ENCODE measurements at regions not wholly inside any gene's neighbourhood (a gene's known extent, or its start where the extent isn't known, plus 50 kb on each side); places are given as distances from the start of the nearest gene placed in this dataset.

- DNase-seq (no peak), FAIRE-seq (no peak), ATAC-seq (no peak)
- no peak overlapping the region for H3K4me3 ChIP-seq
- no peaks in the 10 kb centered on the region for H3K36me3 ChIP-seq
- H3K4me1 ChIP-seq, result no peaks in the 10 kb centered on the region
- WGBS, 2 donors, result 59 to 73% methylated on average over 3 of the region's 3 CpGs
- H3K27ac ChIP-seq, result no peak overlapping the region
- no peaks in the 10 kb centered on the region for H3K27me3 ChIP-seq
- TF ChIP-seq CTCF (IDR thresholded peaks at IDR 0.05), result no peak
- intact Hi-C loops (cut with DNase I), result no loop called here
- no peaks in the 10 kb centered on the region for H3K9me3 ChIP-seq
These were observed 141.4 kb upstream of the PIEZO2 start for GRCh38 chr18:11290786-11291185.

DNA sequence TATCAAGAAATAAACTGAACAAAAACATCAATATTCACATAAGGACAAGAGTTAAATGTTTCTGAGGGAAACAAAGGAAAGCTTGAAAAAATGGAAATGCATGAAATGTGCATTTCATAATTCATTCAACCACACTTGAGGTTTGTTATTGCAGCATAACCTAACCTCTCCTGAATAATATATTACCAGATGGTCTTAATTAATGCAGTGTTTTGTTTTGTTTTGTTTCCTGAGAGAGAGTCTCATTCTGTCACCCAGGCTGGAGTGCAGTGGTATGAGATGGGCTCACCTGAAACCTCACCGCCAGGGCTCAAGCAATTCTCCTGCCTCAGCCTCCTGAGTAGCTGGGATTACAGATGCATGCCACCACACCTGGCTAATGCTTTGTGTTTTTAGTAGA lies 139.9 kb upstream of the PIEZO2 start:
- no peak for DNase-seq
- Histone ChIP-seq H3K36me3 (no peaks in the 10 kb centered on the region), H3K27ac (no peak overlapping the region), H3K27me3 (no peaks in the 10 kb centered on the region), H3K9me3 (no peaks in the 10 kb centered on the region), H3K4me3 (no peak overlapping the region), H3K4me1 (no peaks in the 10 kb centered on the region)
- ATAC-seq, result no peak
- FAIRE-seq, result no peak
- WGBS, 2 donors, result 95 to 96% methylated on average over 1 of the region's 1 CpG
- intact Hi-C loops (cut with DNase I), result no loop called here
- no peak for TF ChIP-seq CTCF (IDR thresholded peaks at IDR 0.05)

- H3K4me1 ChIP-seq, result no peaks in the 10 kb centered on the region
- H3K4me3 ChIP-seq, result no peak overlapping the region
- DNase-seq (no peak), ATAC-seq (no peak), FAIRE-seq (no peak)
- H3K27ac ChIP-seq, result no peak overlapping the region
- WGBS, 2 donors, result 69 to 73% methylated on average over 1 of the region's 1 CpG
- no peaks in the 10 kb centered on the region for H3K36me3 ChIP-seq
- no peak for TF ChIP-seq CTCF (IDR thresholded peaks at IDR 0.05)
- no peaks in the 10 kb centered on the region for H3K9me3 ChIP-seq
- H3K27me3 ChIP-seq, result no peaks in the 10 kb centered on the region
- intact Hi-C loops (cut with DNase I), result no loop called here
These were observed 139.0 kb upstream of the PIEZO2 start for GRCh38 chr18:11288401-11288800.

DNA sequence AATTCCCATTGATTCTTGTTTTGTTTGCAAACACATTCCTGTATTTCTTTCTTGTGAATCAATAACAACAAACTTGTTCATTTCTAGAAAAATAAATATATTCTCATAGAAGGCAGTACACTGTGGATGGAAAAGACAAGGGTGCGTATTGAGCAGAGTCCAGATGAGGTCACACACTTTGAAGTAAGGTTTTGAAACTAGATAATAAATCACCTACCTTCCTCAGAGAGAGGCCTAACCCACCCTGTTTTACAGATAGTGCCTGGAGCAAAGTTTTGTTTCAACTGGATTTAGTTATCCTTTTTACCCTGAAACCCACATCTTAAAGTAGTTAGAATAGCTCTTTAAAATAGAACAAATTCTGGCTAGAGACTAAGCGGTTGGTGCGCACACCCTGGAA lies 137.1 kb upstream of the PIEZO2 start:
- no peak for ATAC-seq
- intact Hi-C loops (cut with DNase I), result no loop called here
- Histone ChIP-seq H3K36me3 (no peaks in the 10 kb centered on the region), H3K27me3 (no peaks in the 10 kb centered on the region), H3K4me1 (no peaks in the 10 kb centered on the region), H3K4me3 (no peak overlapping the region), H3K27ac (no peak overlapping the region), H3K9me3 (no peaks in the 10 kb centered on the region)
- 88 to 96% methylated on average over 3 of the region's 3 CpGs for WGBS, 2 donors
- no peak for DNase-seq
- TF ChIP-seq CTCF (IDR thresholded peaks at IDR 0.05), result no peak
- FAIRE-seq, result no peak

DNA sequence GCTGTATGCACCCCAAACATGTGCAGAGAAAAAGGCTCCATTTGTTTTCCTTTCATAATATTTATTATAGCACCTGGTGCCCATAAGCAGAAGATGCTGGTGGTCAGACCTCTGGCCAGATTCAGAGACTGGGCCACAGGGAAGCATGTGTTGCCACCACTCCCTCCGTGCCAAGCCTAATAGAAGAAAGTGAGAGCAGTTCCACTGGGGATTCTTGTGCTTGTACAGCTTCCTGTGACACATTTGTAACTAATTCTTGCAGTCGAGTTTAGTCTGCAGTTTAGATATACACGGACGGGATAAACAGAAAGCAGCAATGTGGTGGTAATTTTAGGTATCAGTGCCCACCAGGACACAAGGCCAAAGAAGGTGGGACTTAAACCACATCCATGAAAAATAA lies 135.4 kb upstream of the PIEZO2 start:
- Histone ChIP-seq H3K4me3 (no peak overlapping the region), H3K36me3 (no peaks in the 10 kb centered on the region), H3K27ac (no peak overlapping the region), H3K9me3 (no peaks in the 10 kb centered on the region), H3K4me1 (no peaks in the 10 kb centered on the region), H3K27me3 (no peaks in the 10 kb centered on the region)
- TF ChIP-seq CTCF (IDR thresholded peaks at IDR 0.05), result no peak
- intact Hi-C loops (cut with DNase I), result no loop called here
- ATAC-seq, result no peak
- FAIRE-seq, result no peak
- 51 to 54% methylated on average over 4 of the region's 4 CpGs for WGBS, 2 donors
- DNase-seq, result no peak

All from pancreas (tissue), 10 donors.